ENCODE measurements at regions not wholly inside any gene's neighbourhood (a gene's known extent, or its start where the extent isn't known, plus 50 kb on each side); places are given as distances from the start of the nearest gene placed in this dataset.

DNA sequence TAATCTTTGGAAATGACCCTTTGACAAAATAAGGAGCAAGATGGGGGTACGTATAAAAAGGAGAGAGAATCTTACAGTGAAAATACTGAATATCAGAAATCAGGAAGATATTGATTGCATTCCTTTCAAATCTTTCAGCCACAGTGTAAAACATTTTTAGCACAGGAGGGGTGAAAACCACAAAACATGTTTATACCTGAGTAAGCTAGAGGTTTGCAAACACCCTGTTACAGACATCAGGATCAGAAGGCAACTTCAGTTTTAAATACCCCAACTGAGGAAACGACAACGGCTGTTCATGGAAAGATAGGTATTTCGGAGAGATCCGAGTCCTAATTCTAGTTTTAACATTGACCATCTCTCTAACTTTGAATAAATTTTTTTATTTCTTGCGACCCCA is 69.1 kb upstream of the ITGB1 start (continued):
- TF ChIP-seq, protein P1, sequence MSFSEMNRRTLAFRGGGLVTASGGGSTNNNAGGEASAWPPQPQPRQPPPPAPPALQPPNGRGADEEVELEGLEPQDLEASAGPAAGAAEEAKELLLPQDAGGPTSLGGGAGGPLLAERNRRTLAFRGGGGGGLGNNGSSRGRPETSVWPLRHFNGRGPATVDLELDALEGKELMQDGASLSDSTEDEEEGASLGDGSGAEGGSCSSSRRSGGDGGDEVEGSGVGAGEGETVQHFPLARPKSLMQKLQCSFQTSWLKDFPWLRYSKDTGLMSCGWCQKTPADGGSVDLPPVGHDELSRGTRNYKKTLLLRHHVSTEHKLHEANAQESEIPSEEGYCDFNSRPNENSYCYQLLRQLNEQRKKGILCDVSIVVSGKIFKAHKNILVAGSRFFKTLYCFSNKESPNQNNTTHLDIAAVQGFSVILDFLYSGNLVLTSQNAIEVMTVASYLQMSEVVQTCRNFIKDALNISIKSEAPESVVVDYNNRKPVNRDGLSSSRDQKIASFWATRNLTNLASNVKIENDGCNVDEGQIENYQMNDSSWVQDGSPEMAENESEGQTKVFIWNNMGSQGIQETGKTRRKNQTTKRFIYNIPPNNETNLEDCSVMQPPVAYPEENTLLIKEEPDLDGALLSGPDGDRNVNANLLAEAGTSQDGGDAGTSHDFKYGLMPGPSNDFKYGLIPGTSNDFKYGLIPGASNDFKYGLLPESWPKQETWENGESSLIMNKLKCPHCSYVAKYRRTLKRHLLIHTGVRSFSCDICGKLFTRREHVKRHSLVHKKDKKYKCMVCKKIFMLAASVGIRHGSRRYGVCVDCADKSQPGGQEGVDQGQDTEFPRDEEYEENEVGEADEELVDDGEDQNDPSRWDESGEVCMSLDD (tag by site-specific recombination; IDR thresholded peaks at IDR 0.05): no peak
- no peak for TF ChIP-seq ZNF549 (tag by site-specific recombination; IDR thresholded peaks at IDR 0.05)
- TF ChIP-seq MEIS1 (CRISPR knock-in tag; IDR thresholded peaks at IDR 0.05; ENCODE audit: borderline replicate concordance): no peak

DNA sequence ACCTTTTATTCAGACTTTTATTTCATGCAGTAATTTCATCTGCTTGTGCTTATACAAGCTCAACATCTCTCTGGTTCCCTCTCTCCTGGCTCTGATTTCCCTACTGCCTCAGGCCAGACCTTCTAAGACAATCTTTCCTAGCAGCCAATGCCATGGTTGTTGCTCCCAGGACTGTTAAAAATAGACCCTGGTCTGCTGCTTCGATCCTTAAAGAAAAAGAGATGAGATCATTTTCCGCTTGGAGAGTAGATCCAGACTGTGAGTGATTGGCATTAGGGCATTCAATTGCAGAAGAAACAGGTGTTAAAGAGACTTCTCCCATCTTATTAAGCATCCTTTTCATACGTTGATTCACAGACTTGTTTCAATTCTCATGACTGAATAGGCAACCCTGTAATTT is 68.4 kb upstream of the ITGB1 start:
- Histone ChIP-seq H3K4me1 (ENCODE audit: control insufficient read depth, insufficient read depth, low read length) (no peaks in the 10 kb centered on the region), H3K9me3 (ENCODE audit: control insufficient read depth, insufficient read depth, low read depth, low read length) (no peaks in the 10 kb centered on the region), H3K36me3 (ENCODE audit: control insufficient read depth in 2 of 2, insufficient read depth in 1 of 2, low read length in 2 of 2) (no peaks in the 10 kb centered on the region), H3K4me3 (ENCODE audit: low read depth, low read length) (no peak overlapping the region), H3K27ac (ENCODE audit: extremely low read depth, low read depth, low read length) (no peak overlapping the region)
- ChIA-PET CTCF (interaction anchor here (0.7 to 0.9 kb wide), 2 partner anchors 17 to 117 kb away, joined by 3 to 4 read pairs; no protein-coding TSS in a partner anchor), POLR2A (no interaction called here)
- TF ChIP-seq, protein P2, sequence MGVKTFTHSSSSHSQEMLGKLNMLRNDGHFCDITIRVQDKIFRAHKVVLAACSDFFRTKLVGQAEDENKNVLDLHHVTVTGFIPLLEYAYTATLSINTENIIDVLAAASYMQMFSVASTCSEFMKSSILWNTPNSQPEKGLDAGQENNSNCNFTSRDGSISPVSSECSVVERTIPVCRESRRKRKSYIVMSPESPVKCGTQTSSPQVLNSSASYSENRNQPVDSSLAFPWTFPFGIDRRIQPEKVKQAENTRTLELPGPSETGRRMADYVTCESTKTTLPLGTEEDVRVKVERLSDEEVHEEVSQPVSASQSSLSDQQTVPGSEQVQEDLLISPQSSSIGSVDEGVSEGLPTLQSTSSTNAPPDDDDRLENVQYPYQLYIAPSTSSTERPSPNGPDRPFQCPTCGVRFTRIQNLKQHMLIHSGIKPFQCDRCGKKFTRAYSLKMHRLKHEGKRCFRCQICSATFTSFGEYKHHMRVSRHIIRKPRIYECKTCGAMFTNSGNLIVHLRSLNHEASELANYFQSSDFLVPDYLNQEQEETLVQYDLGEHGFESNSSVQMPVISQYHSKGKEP (tag by site-specific recombination; IDR thresholded peaks at IDR 0.05): no peak
- TF ChIP-seq SP7 (tag by site-specific recombination; IDR thresholded peaks at IDR 0.05) (no peak), ZBTB17 (tag by site-specific recombination; IDR thresholded peaks at IDR 0.05) (no peak), ZEB2 (tag by site-specific recombination; IDR thresholded peaks at IDR 0.05) (no peak)

DNA sequence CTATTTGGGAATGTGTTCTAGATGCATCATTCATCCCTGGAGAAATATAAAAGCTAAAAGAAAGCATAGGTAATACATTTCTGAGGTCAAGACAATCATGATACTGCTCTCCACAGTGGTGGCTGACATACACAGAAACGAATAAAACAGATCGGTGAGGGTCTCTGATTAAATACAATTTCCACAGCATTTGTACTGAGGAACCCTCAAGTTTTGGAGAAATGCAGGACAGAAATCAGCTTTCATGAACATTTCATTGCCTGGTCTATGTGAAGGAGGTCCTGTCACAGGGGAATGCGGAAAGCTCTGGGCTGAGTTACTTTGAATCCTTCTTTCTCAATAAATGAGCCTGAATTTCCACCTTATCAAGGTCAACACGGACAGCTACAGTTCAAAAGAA is 67.9 kb upstream of the ITGB1 start:
- no peaks in the 10 kb centered on the region for H3K9me3 ChIP-seq (ENCODE audit: control insufficient read depth, insufficient read depth, low read depth, low read length)
- POLR2A ChIA-PET: no interaction called here
- H3K36me3 ChIP-seq (ENCODE audit: control insufficient read depth in 2 of 2, insufficient read depth in 1 of 2, low read length in 2 of 2): no peaks in the 10 kb centered on the region
- CTCF ChIA-PET: interaction anchor here (0.7 to 0.9 kb wide), 2 partner anchors 17 to 65 kb away, joined by 4 read pairs; no protein-coding TSS in a partner anchor
- H3K4me3 ChIP-seq (ENCODE audit: low read depth, low read length): no peak overlapping the region
- no peak overlapping the region for H3K27ac ChIP-seq (ENCODE audit: extremely low read depth, low read depth, low read length)
- H3K4me1 ChIP-seq (ENCODE audit: control insufficient read depth, insufficient read depth, low read length): no peaks in the 10 kb centered on the region
- TF ChIP-seq ZBTB1 (tag by site-specific recombination; IDR thresholded peaks at IDR 0.05) (no peak), ZNF24 (tag by site-specific recombination; IDR thresholded peaks at IDR 0.05) (no peak), ZNF16 (tag by site-specific recombination; IDR thresholded peaks at IDR 0.05; ENCODE audit: low read depth) (no peak), ZNF624 (tag by site-specific recombination; IDR thresholded peaks at IDR 0.05) (no peak), KLF9 (tag by site-specific recombination; IDR thresholded peaks at IDR 0.05; ENCODE audit: low read depth) (no peak), ZNF311 (tag by site-specific recombination; IDR thresholded peaks at IDR 0.05; ENCODE audit: borderline replicate concordance) (no peak), ZNF549 (tag by site-specific recombination; IDR thresholded peaks at IDR 0.05) (no peak), GLI2 (tag by site-specific recombination; IDR thresholded peaks at IDR 0.05; ENCODE audit: borderline replicate concordance, low read depth) (no peak), KLF10 (tag by site-specific recombination; IDR thresholded peaks at IDR 0.05) (no peak)
- TF ChIP-seq, protein P3, sequence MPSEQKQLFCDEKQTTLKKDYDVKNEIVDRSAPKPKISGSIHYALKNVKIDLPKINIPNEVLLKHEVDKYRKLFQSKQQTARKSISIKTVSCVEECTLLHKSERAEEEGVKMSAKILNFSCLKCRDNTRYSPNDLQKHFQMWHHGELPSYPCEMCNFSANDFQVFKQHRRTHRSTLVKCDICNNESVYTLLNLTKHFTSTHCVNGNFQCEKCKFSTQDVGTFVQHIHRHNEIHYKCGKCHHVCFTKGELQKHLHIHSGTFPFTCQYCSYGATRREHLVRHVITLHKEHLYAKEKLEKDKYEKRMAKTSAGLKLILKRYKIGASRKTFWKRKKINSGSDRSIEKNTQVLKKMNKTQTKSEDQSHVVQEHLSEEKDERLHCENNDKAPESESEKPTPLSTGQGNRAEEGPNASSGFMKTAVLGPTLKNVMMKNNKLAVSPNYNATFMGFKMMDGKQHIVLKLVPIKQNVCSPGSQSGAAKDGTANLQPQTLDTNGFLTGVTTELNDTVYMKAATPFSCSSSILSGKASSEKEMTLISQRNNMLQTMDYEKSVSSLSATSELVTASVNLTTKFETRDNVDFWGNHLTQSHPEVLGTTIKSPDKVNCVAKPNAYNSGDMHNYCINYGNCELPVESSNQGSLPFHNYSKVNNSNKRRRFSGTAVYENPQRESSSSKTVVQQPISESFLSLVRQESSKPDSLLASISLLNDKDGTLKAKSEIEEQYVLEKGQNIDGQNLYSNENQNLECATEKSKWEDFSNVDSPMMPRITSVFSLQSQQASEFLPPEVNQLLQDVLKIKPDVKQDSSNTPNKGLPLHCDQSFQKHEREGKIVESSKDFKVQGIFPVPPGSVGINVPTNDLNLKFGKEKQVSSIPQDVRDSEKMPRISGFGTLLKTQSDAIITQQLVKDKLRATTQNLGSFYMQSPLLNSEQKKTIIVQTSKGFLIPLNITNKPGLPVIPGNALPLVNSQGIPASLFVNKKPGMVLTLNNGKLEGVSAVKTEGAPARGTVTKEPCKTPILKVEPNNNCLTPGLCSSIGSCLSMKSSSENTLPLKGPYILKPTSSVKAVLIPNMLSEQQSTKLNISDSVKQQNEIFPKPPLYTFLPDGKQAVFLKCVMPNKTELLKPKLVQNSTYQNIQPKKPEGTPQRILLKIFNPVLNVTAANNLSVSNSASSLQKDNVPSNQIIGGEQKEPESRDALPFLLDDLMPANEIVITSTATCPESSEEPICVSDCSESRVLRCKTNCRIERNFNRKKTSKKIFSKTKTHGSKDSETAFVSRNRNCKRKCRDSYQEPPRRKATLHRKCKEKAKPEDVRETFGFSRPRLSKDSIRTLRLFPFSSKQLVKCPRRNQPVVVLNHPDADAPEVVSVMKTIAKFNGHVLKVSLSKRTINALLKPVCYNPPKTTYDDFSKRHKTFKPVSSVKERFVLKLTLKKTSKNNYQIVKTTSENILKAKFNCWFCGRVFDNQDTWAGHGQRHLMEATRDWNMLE (tag by site-specific recombination; conservative IDR thresholded peaks at IDR 0.05; ENCODE audit: low read depth): no peak
- TF ChIP-seq, protein P4, sequence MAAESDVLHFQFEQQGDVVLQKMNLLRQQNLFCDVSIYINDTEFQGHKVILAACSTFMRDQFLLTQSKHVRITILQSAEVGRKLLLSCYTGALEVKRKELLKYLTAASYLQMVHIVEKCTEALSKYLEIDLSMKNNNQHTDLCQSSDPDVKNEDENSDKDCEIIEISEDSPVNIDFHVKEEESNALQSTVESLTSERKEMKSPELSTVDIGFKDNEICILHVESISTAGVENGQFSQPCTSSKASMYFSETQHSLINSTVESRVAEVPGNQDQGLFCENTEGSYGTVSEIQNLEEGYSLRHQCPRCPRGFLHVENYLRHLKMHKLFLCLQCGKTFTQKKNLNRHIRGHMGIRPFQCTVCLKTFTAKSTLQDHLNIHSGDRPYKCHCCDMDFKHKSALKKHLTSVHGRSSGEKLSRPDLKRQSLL (tag by site-specific recombination; IDR thresholded peaks at IDR 0.05): no peak
- TF ChIP-seq, protein P1 (tag by site-specific recombination; IDR thresholded peaks at IDR 0.05): no peak
- TF ChIP-seq, protein P5, sequence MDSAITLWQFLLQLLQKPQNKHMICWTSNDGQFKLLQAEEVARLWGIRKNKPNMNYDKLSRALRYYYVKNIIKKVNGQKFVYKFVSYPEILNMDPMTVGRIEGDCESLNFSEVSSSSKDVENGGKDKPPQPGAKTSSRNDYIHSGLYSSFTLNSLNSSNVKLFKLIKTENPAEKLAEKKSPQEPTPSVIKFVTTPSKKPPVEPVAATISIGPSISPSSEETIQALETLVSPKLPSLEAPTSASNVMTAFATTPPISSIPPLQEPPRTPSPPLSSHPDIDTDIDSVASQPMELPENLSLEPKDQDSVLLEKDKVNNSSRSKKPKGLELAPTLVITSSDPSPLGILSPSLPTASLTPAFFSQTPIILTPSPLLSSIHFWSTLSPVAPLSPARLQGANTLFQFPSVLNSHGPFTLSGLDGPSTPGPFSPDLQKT (IDR thresholded peaks at IDR 0.05; ENCODE audit: borderline replicate concordance, low read depth, low read length): no peak

Measured in HEK293 (cell line).